IPS-15b (cell line): ENCODE measurements at regions not wholly inside any gene's neighbourhood (a gene's known extent, or its start where the extent isn't known, plus 50 kb on each side); places are given as distances from the start of the nearest gene placed in this dataset.
A peak's percentile ranks its signal among the peaks of the same experiment; 100 is the strongest.

Source experiments
- H3K27me3 ChIP-seq: one replicate; pipeline ENCODE4 v1.6.1; 2013; ENCODE audit warnings: low read length; ENCODE audit not compliant: control insufficient read depth, insufficient read depth
- H3K36me3 ChIP-seq: one replicate; pipeline ENCODE4 v1.6.1; 2013; ENCODE audit warnings: low read length; ENCODE audit not compliant: control insufficient read depth, insufficient read depth
- H3K4me1 ChIP-seq: one replicate; pipeline ENCODE4 v1.6.1; 2013; ENCODE audit warnings: mild to moderate bottlenecking, low read length; ENCODE audit not compliant: control insufficient read depth, insufficient read depth
- H3K4me3 ChIP-seq: one replicate; pipeline ENCODE4 v1.5.1; 2013; ENCODE audit warnings: low read depth, low read length
- H3K9ac ChIP-seq: one replicate; pipeline ENCODE4 v1.6.1; 2013; ENCODE audit warnings: low read depth, mild to moderate bottlenecking, low read length
- H3K9me3 ChIP-seq: one replicate; pipeline ENCODE4 v1.6.1; 2013; ENCODE audit warnings: mild to moderate bottlenecking, low read length; ENCODE audit not compliant: control insufficient read depth, insufficient read depth

DNA sequence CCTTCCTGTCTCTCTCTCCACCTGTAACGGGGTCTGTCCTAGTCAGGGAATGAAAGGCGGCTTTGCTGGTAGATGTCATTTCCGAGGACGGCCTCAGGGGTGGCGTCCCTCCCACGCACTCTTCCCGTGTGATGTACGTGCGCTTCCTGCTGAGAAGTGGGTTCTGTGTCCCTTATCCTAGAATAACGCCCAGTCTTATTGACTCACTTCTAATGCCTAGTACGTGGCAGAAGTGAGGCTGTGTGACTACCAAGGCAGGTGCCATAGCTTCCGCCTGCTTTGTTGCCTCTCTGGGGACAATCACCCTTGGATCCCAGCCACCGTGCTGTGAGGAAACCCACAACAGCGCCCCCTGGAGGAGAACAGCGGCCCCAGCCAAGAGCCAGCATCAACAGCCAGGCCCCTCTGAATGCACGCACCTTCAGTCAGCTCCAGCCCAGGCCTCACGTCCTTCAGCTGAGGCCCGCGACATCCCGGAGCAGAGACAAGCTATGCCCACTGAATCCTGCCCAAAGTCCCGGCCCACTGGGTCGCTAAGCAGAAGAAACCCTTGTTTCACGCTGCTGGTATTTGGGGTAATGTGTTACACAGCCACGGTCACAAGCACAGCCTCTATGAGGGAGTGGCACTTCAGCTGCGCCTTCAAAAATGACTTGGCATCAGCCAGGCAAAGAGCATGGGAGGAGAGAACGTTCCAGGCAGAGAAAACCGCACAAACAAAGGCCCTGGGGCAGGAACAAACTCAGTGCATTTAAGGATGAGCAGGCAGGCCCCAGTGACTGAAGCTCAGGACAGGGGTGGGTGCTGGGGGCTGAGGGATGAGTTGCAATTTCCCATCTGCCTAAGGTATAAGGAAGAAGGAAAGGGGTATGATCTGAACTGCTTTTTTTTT lies 224.2 kb downstream of the NFATC2 start:
- Histone ChIP-seq H3K9me3 (no peaks in the 10 kb centered on the region), H3K27me3 (peaks cover 4% of the 10 kb centered on the region), H3K4me1 (peaks cover 9% of the 10 kb centered on the region), H3K9ac (no peak overlapping the region), H3K36me3 (no peaks in the 10 kb centered on the region), H3K4me3 (no peak overlapping the region)

- Histone ChIP-seq H3K4me3 (no peak overlapping the region), H3K27me3 (peaks cover 7% of the 10 kb centered on the region), H3K36me3 (no peaks in the 10 kb centered on the region), H3K9me3 (no peaks in the 10 kb centered on the region), H3K9ac (no peak overlapping the region), H3K4me1 (peaks cover 22% of the 10 kb centered on the region)
Measured at GRCh38 chr20:51315390-51315789, 227.1 kb downstream of the NFATC2 start.

DNA sequence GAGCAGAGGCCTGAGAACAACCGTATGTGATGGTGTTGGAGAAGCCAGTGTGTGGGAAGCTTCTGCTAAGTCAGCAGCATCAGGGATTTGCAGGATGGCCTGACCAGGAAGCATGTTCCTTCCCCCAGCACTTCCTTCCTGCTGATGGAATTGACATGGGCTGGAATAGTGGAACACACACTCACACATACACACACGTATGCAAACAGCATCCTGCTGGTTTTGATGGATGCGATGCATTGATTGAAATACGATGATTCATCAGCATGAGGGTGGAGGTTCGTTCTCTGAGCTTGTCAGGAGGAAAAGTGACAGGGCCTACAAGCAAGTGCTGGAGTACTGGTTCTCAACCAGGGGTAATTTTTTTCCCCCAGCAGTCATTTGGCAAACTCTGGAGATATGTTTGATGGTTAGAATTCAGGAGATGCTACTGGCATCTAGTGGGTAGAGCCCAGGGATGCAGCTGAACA lies 229.1 kb downstream of the NFATC2 start:
- no peak overlapping the region for H3K9ac ChIP-seq
- peaks cover 9% of the 10 kb centered on the region for H3K27me3 ChIP-seq
- H3K4me3 ChIP-seq = no peak overlapping the region
- peaks cover 34% of the 10 kb centered on the region for H3K4me1 ChIP-seq
- H3K36me3 ChIP-seq = no peaks in the 10 kb centered on the region
- peaks cover 3% of the 10 kb centered on the region for H3K9me3 ChIP-seq

GRCh38 chr20:51312480-51312783 lies 230.1 kb downstream of the NFATC2 start:
- peaks cover 36% of the 10 kb centered on the region for H3K4me1 ChIP-seq

DNA sequence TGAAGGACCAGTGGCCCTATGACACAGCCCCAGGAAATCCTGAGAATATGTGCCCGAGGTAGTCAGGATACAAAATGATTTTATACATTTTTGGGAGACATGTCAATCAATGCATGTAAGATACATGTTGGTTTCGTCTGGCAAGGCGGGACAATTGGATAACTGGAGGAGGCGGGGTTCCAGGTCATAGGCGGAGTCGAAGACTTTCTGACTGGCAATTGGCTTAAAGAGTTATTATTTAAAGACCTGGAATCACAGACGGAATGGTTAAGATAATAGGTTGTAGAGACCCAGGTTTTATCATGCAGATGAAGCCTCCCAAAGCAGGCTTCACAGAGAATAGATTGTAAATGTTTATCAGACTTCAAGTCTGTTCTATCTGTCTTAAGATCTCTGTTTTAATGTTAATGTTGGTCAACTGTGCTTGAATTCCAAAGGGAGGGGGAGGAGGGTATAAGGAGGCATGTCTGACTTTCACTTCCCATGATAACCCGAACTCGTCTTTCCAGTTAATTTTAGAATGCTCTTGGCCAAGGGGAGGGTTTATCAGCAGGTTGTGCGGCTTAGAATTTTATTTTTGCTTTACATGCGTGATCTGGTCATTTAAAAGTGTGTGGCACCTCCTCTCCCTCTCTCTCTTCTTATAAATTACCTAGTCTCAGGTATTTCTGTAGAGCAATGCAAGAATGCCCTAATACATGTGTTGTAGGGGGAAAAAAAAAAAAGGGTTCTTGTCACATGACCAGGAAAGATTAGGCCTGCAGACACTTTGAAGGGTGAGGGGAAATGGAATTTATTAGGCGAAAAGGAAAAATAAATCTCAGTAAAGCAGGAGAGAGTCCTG lies 230.7 kb downstream of the NFATC2 start:
- H3K4me1 ChIP-seq = peaks cover 39% of the 10 kb centered on the region
- H3K27me3 ChIP-seq = peaks cover 9% of the 10 kb centered on the region
- H3K4me3 ChIP-seq = peak overlapping the region; percentile 37
- H3K9ac ChIP-seq = peak overlapping the region; percentile 2
- no peaks in the 10 kb centered on the region for H3K36me3 ChIP-seq
- peaks cover 3% of the 10 kb centered on the region for H3K9me3 ChIP-seq

More at GRCh38 chr20:51312480-51312783, 230.1 kb downstream of the NFATC2 start:
- Histone ChIP-seq H3K36me3 (no peaks in the 10 kb centered on the region), H3K4me3 (peak overlapping the region; percentile 37), H3K27me3 (peaks cover 9% of the 10 kb centered on the region), H3K9ac (peak overlapping the region; percentile 2), H3K9me3 (peaks cover 3% of the 10 kb centered on the region)

GRCh38 chr20:51310216-51310615 lies 232.3 kb downstream of the NFATC2 start:
- Histone ChIP-seq H3K9ac (no peak overlapping the region), H3K36me3 (no peaks in the 10 kb centered on the region), H3K4me1 (peaks cover 48% of the 10 kb centered on the region), H3K9me3 (peaks cover 3% of the 10 kb centered on the region), H3K4me3 (no peak overlapping the region), H3K27me3 (peaks cover 9% of the 10 kb centered on the region)

- H3K27me3 ChIP-seq = peaks cover 8% of the 10 kb centered on the region
- peaks cover 55% of the 10 kb centered on the region for H3K4me1 ChIP-seq
- no peak overlapping the region for H3K9ac ChIP-seq
Measured at GRCh38 chr20:51309128-51309527, 233.4 kb downstream of the NFATC2 start.

DNA sequence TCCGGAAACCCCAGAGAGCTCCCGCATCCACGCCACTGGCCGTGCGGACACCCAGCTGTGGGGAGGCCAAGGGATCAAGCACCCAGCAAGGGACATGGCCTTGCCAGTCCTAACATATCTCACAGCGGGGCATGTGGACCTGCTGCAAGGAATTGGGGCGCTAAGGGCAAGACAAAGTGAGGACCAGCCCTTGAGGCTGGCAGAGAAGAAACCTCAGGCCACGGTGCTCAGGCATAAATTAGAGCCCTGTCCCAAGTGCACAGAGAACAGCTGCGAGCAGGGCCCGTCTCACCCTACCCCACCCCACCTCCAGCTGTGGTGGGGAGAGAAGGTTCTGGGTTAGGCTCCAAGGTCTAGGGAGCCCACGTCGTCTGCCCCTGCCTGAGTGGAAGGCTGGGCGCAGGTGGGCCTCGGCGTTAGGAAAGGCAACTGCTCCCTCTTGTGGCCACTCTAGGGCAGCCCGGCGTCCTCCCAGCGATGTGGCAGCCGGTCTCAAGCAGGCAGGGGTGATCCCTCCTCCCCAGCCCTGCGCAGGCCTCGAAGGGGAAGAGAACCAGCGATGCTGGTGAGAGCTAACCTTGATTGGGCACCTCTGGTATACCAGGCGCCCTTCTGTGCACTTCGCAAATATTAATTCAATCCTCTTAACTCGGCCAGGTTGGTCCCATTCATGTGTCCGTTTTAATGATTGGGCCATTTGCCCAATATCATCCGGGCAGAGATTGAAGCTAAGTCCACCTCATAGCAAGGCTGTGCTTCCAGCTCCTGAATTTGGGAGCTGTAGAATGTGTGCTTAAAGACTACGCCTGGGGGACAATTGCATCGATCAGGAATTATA lies 235.8 kb downstream of the NFATC2 start:
- Histone ChIP-seq H3K4me3 (peak overlapping the region; percentile 4), H3K9me3 (peaks cover 25% of the 10 kb centered on the region), H3K9ac (peak overlapping the region; percentile 26)

More at GRCh38 chr20:51309128-51309527, 233.4 kb downstream of the NFATC2 start:
- Histone ChIP-seq H3K36me3 (no peaks in the 10 kb centered on the region), H3K4me3 (no peak overlapping the region), H3K9me3 (peaks cover 9% of the 10 kb centered on the region)

GRCh38 chr20:51306081-51306480 lies 236.4 kb downstream of the NFATC2 start:
- Histone ChIP-seq H3K9ac (peak overlapping the region; percentile 26), H3K4me1 (peaks cover 38% of the 10 kb centered on the region), H3K4me3 (peak overlapping the region; percentile 4), H3K27me3 (peaks cover 5% of the 10 kb centered on the region), H3K9me3 (peaks cover 25% of the 10 kb centered on the region), H3K36me3 (peaks cover 6% of the 10 kb centered on the region)

More for the DNA sequence above, 235.8 kb downstream of the NFATC2 start:
- H3K27me3 ChIP-seq = peaks cover 5% of the 10 kb centered on the region
- peaks cover 6% of the 10 kb centered on the region for H3K36me3 ChIP-seq
- peaks cover 42% of the 10 kb centered on the region for H3K4me1 ChIP-seq

DNA sequence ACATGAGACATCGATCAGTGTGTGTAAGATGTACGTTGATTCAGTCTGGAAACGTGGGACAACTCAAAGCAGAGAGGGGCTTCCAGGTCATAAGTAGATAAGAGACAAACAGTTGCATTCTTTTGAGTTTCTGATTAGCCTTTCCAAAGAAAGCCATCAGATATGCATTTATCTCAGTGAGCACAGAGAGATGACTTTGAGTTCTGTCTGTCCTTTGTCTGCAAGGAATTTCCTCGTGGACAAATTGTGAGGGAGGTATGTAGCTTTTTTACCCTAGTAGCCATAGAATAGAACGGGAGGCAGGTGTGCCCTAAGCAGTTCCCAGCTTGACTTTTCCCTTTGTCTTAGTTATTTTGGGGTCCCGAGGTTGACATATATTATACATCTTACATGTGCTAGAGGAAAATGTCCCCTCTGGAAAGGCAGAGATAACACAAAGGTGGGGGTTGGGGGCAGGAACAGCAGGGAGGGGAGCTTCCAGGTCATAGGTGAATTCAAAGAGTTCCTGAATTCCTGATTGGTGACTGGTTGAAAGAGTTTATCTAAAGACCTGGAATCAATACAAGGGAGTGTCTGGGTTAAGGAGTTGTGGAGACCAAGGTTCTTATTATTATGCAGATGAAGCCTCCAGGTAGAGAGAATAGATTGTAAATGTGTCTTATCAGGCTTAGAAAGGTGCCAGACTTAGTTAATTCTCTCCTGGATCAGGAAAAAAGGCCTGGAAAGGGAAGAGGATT lies 237.0 kb downstream of the NFATC2 start:
- Histone ChIP-seq H3K9ac (no peak overlapping the region), H3K9me3 (peaks cover 25% of the 10 kb centered on the region), H3K4me1 (peaks cover 38% of the 10 kb centered on the region), H3K4me3 (peak overlapping the region; percentile 4), H3K27me3 (peaks cover 4% of the 10 kb centered on the region), H3K36me3 (peaks cover 6% of the 10 kb centered on the region)
